Aorta (tissue), 5 donors: ENCODE measurements at regions not wholly inside any gene's neighbourhood (a gene's known extent, or its start where the extent isn't known, plus 50 kb on each side); places are given as distances from the start of the nearest gene placed in this dataset.
"Not testable (repeated sequence)": the region's sequence is repeated elsewhere in the genome, so short reads cannot be mapped to it uniquely, and the experiment has no call there.

Experiments
- ATAC-seq: fragments of 200-7000 bp; cut with Tn5 transposase; one replicate; pipeline ENCODE4 v1.9.1; 2022; ENCODE audit warnings: moderate library complexity; ENCODE audit not compliant: low FRiP score
- DNase-seq, 2 donors: peaks; one replicate each; pipeline ENCODE4 v3.0.0-alpha.2; 2020
- H3K27ac ChIP-seq, 2 donors: one replicate each; pipeline ENCODE4 v1.5.1; 2013; ENCODE audit warnings: low read length in 2 of 2, mild to moderate bottlenecking in 2 of 2, moderate library complexity in 2 of 2, control low read depth in 1 of 2, inconsistent platforms in 1 of 2, low read depth in 1 of 2
- H3K27me3 ChIP-seq, 2 donors: one replicate each; pipeline ENCODE4 v1.6.1; 2013; ENCODE audit warnings: control low read depth in 1 of 2, low read length in 1 of 2, mild to moderate bottlenecking in 1 of 2, moderate library complexity in 1 of 2; ENCODE audit not compliant: insufficient read depth in 2 of 2, control insufficient read depth in 1 of 2
- H3K36me3 ChIP-seq, 2 donors: one replicate each; pipeline ENCODE4 v1.6.1; 2013; ENCODE audit warnings: control low read depth in 1 of 2, low read length in 1 of 2, mild to moderate bottlenecking in 1 of 2; ENCODE audit not compliant: insufficient read depth in 2 of 2, control insufficient read depth in 1 of 2
- H3K4me1 ChIP-seq, 2 donors: one replicate each; pipeline ENCODE4 v1.6.1; 2013; ENCODE audit warnings: low read length in 2 of 2, control low read depth in 1 of 2, mild to moderate bottlenecking in 1 of 2, moderate library complexity in 1 of 2; ENCODE audit not compliant: insufficient read depth in 2 of 2, control insufficient read depth in 1 of 2
- H3K4me3 ChIP-seq, 2 donors: one replicate each; pipeline ENCODE4 v1.5.1; 2013; ENCODE audit warnings: low read length in 2 of 2, control low read depth in 1 of 2, mild to moderate bottlenecking in 1 of 2
- H3K9me3 ChIP-seq: one replicate; pipeline ENCODE4 v1.6.1; 2013; ENCODE audit warnings: mild to moderate bottlenecking, low read length; ENCODE audit not compliant: control insufficient read depth
- WGBS, 2 donors: extraction: QIAGEN DNeasy Blood & Tissue Kit; methylation state at CpG; one replicate each; pipeline ENCODE4 v1.1.7; 2013; 5-methylcytosine and 5-hydroxymethylcytosine counted together
- intact Hi-C, 2 donors: fragments of 100-400 bp; cut with DNase I; formaldehyde crosslinking; loops; one replicate each; pipeline versions ENCODE4 v1.14.2 to v1.15.0; 2022
- donor health status: healthy with polysubstance abuse.
- donor health status: Bipolar disorder and iron deficiency.
- donor health status: DM: no; HTN: no; CAD: no.
- donor health status: DM: no; HTN: no; CAD: no.
- donor health status: DM: yes; HTN: yes; CAD: no.

GRCh38 chr10:125236091-125236490 is 75.7 kb upstream of the CTBP2 start:
- WGBS, 2 donors, result 80 to 87% methylated on average over 1 of the region's 1 CpG
- intact Hi-C loops, result no loop called here
- no peak overlapping the region for H3K4me3 ChIP-seq
- peaks cover 4% of the 10 kb centered on the region for H3K9me3 ChIP-seq
- H3K4me1 ChIP-seq, result no peaks in the 10 kb centered on the region
- DNase-seq (no peak), ATAC-seq (no peak)
- H3K27me3 ChIP-seq, result no peaks in the 10 kb centered on the region
- no peak overlapping the region for H3K27ac ChIP-seq
- no peaks in the 10 kb centered on the region for H3K36me3 ChIP-seq

GRCh38 chr10:125235093-125236069 is 75.0 kb upstream of the CTBP2 start:
- Histone ChIP-seq H3K36me3 (no peaks in the 10 kb centered on the region), H3K4me3 (no peak overlapping the region), H3K27me3 (no peaks in the 10 kb centered on the region), H3K27ac (no peak overlapping the region), H3K4me1 (no peaks in the 10 kb centered on the region), H3K9me3 (peaks cover 4% of the 10 kb centered on the region)
- DNase-seq, result no peak
- WGBS, 2 donors, result 70% methylated on average over 6 of the region's 6 CpGs
- intact Hi-C loops, result no loop called here
- no peak for ATAC-seq

GRCh38 chr10:125234576-125234975 is 74.2 kb upstream of the CTBP2 start:
- DNase-seq, H3K36me3 ChIP-seq, H3K4me1 ChIP-seq, intact Hi-C loops, H3K4me3 ChIP-seq, H3K27me3 ChIP-seq, ATAC-seq, H3K27ac ChIP-seq, H3K9me3 ChIP-seq: not testable (repeated sequence)
- WGBS, 2 donors, result 70 to 79% methylated on average over 4 of the region's 4 CpGs

- no peaks in the 10 kb centered on the region for H3K36me3 ChIP-seq
- intact Hi-C loops, result no loop called here
- H3K4me3 ChIP-seq, result no peak overlapping the region
- peaks cover 4% of the 10 kb centered on the region for H3K9me3 ChIP-seq
- WGBS, 2 donors, result 84 to 88% methylated on average over 4 of the region's 4 CpGs
- H3K27ac ChIP-seq, result no peak overlapping the region
- no peaks in the 10 kb centered on the region for H3K4me1 ChIP-seq
- DNase-seq (no peak), ATAC-seq (no peak)
- H3K27me3 ChIP-seq, result no peaks in the 10 kb centered on the region
Observed at GRCh38 chr10:125233726-125234125, 73.4 kb upstream of the CTBP2 start.

- intact Hi-C loops, result no loop called here
Observed at GRCh38 chr10:125232841-125233240, 72.5 kb upstream of the CTBP2 start.

GRCh38 chr10:125231813-125232475 is 71.6 kb upstream of the CTBP2 start:
- intact Hi-C loops, result no loop called here
- H3K27ac ChIP-seq, result no peak overlapping the region
- H3K4me1 ChIP-seq, result no peaks in the 10 kb centered on the region
- no peak overlapping the region for H3K4me3 ChIP-seq
- WGBS, 2 donors, result 91 to 92% methylated on average over 9 of the region's 9 CpGs
- no peaks in the 10 kb centered on the region for H3K27me3 ChIP-seq
- H3K9me3 ChIP-seq, result peaks cover 1% of the 10 kb centered on the region
- DNase-seq, result no peak
- ATAC-seq, result no peak
- H3K36me3 ChIP-seq, result no peaks in the 10 kb centered on the region

More at GRCh38 chr10:125232841-125233240, 72.5 kb upstream of the CTBP2 start:
- ATAC-seq (no peak), DNase-seq (no peak)
- Histone ChIP-seq H3K27ac (no peak overlapping the region), H3K9me3 (peaks cover 1% of the 10 kb centered on the region), H3K27me3 (no peaks in the 10 kb centered on the region), H3K4me1 (no peaks in the 10 kb centered on the region), H3K36me3 (no peaks in the 10 kb centered on the region), H3K4me3 (no peak overlapping the region)
- 84 to 89% methylated on average over 5 of the region's 5 CpGs for WGBS, 2 donors

- H3K4me1 ChIP-seq, result no peaks in the 10 kb centered on the region
- ATAC-seq (no peak), DNase-seq (no peak)
- WGBS, 2 donors, result 75 to 78% methylated on average over 13 of the region's 13 CpGs
- H3K36me3 ChIP-seq, result no peaks in the 10 kb centered on the region
- intact Hi-C loops, result no loop called here
- H3K9me3 ChIP-seq, result peaks cover 1% of the 10 kb centered on the region
- H3K4me3 ChIP-seq, result no peak overlapping the region
- no peak overlapping the region for H3K27ac ChIP-seq
- no peaks in the 10 kb centered on the region for H3K27me3 ChIP-seq
Observed at GRCh38 chr10:125231116-125231812, 70.9 kb upstream of the CTBP2 start.

GRCh38 chr10:125230251-125230650 is 69.9 kb upstream of the CTBP2 start:
- H3K4me1 ChIP-seq, result no peaks in the 10 kb centered on the region
- H3K27ac ChIP-seq, result no peak overlapping the region
- DNase-seq (no peak), ATAC-seq (no peak)
- WGBS, 2 donors, result 78 to 81% methylated on average over 2 of the region's 2 CpGs
- no peak overlapping the region for H3K4me3 ChIP-seq
- intact Hi-C loops, result no loop called here
- no peaks in the 10 kb centered on the region for H3K9me3 ChIP-seq
- H3K27me3 ChIP-seq, result no peaks in the 10 kb centered on the region
- no peaks in the 10 kb centered on the region for H3K36me3 ChIP-seq
